Activated naive CD4-positive, alpha-beta T cell treated with anti-CD3 and anti-CD28 coated beads for 36 hours (primary cell): ENCODE measurements at regions not wholly inside any gene's neighbourhood (a gene's known extent, or its start where the extent isn't known, plus 50 kb on each side); places are given as distances from the start of the nearest gene placed in this dataset.
A peak's percentile ranks its signal among the peaks of the same experiment; 100 is the strongest.

ENCODE experiments used
- CTCF ChIA-PET: fragments of 350-600 bp; sonication (Branson Sonifier 250); formaldehyde crosslinking; loops from one replicate; lab custom pipeline; 2021; ENCODE audit warnings: antibody characterized with exemption; lab: Charles Lee
- DNase-seq: peaks from one replicate; pipeline ENCODE4 v3.0.0-alpha.2; 2020
- H3K27ac Mint-ChIP-seq: one replicate; pipeline ENCODE4 v1.8.0; 2021; ENCODE audit warnings: mild to moderate bottlenecking, mixed read lengths
- H3K27me3 Mint-ChIP-seq: one replicate; pipeline ENCODE4 v1.8.0; 2021; ENCODE audit warnings: low read depth, mixed read lengths
- H3K36me3 Mint-ChIP-seq: one replicate; pipeline ENCODE4 v1.8.0; 2021; ENCODE audit warnings: low read depth, mixed read lengths
- H3K4me1 Mint-ChIP-seq: one replicate; pipeline ENCODE4 v1.8.0; 2021; ENCODE audit warnings: low read depth, mixed read lengths
- H3K4me3 Mint-ChIP-seq: one replicate; pipeline ENCODE4 v1.8.0; 2021; ENCODE audit warnings: mild to moderate bottlenecking, moderate library complexity, mixed read lengths
- H3K9me3 Mint-ChIP-seq: one replicate; pipeline ENCODE4 v1.8.0; 2021; ENCODE audit warnings: mixed read lengths
- intact Hi-C: fragments of 100-400 bp; cut with micrococcal nuclease; formaldehyde crosslinking; loops from one replicate; pipeline ENCODE4 v1.15.1; 2023

GRCh38 chr13:99113351-99113750 is 87.3 kb upstream of the UBAC2 start:
- H3K27me3 Mint-ChIP-seq, result no peaks in the 10 kb centered on the region
- no peaks in the 10 kb centered on the region for H3K9me3 Mint-ChIP-seq
- intact Hi-C loops, result no loop called here
- CTCF ChIA-PET, result no interaction called here
- no peak overlapping the region for H3K4me3 Mint-ChIP-seq
- no peak for DNase-seq
- H3K36me3 Mint-ChIP-seq, result no peaks in the 10 kb centered on the region
- H3K4me1 Mint-ChIP-seq, result no peaks in the 10 kb centered on the region
- H3K27ac Mint-ChIP-seq, result no peak overlapping the region

- no peak overlapping the region for H3K4me3 Mint-ChIP-seq
- no peaks in the 10 kb centered on the region for H3K27me3 Mint-ChIP-seq
- H3K4me1 Mint-ChIP-seq, result peaks cover 30% of the 10 kb centered on the region
- no peak overlapping the region for H3K27ac Mint-ChIP-seq
- CTCF ChIA-PET, result interaction anchor here (0.8 kb wide), 1 partner anchor 22 kb away, joined by 3 read pairs; no protein-coding TSS in a partner anchor
- H3K36me3 Mint-ChIP-seq, result peaks cover 3% of the 10 kb centered on the region
- intact Hi-C loops, result no loop called here
- DNase-seq, result no peak
- H3K9me3 Mint-ChIP-seq, result peaks cover 11% of the 10 kb centered on the region
Measured at GRCh38 chr13:99118179-99118578, 82.5 kb upstream of the UBAC2 start.

GRCh38 chr13:99119656-99120055 is 81.0 kb upstream of the UBAC2 start:
- intact Hi-C loops, result loop anchor here (1.0 kb wide), 1 partner anchor 32 kb away; no protein-coding TSS in a partner anchor

GRCh38 chr13:99120751-99121150 is 79.9 kb upstream of the UBAC2 start:
- CTCF ChIA-PET, result no interaction called here
- Mint-ChIP-seq H3K9me3 (peaks cover 11% of the 10 kb centered on the region), H3K36me3 (peaks cover 3% of the 10 kb centered on the region), H3K27ac (no peak overlapping the region), H3K27me3 (no peaks in the 10 kb centered on the region), H3K4me3 (no peak overlapping the region), H3K4me1 (peaks cover 47% of the 10 kb centered on the region)
- DNase-seq, result no peak
- intact Hi-C loops, result no loop called here

More at GRCh38 chr13:99119656-99120055, 81.0 kb upstream of the UBAC2 start:
- Mint-ChIP-seq H3K27me3 (no peaks in the 10 kb centered on the region), H3K4me1 (peaks cover 39% of the 10 kb centered on the region), H3K9me3 (peaks cover 11% of the 10 kb centered on the region), H3K4me3 (no peak overlapping the region), H3K36me3 (peaks cover 3% of the 10 kb centered on the region), H3K27ac (no peak overlapping the region)
- CTCF ChIA-PET, result no interaction called here
- DNase-seq, result peak; percentile 60

GRCh38 chr13:99122171-99122570 is 78.5 kb upstream of the UBAC2 start:
- Mint-ChIP-seq H3K9me3 (peaks cover 11% of the 10 kb centered on the region), H3K27ac (no peak overlapping the region), H3K4me1 (peaks cover 47% of the 10 kb centered on the region), H3K27me3 (no peaks in the 10 kb centered on the region), H3K4me3 (no peak overlapping the region), H3K36me3 (peaks cover 3% of the 10 kb centered on the region)
- CTCF ChIA-PET, result interaction anchor here (0.5 to 1.7 kb wide), 4 partner anchors 56 to 468 kb away, joined by 3 to 5 read pairs (median 4); no protein-coding TSS in a partner anchor
- DNase-seq, result no peak
- intact Hi-C loops, result no loop called here

- intact Hi-C loops, result loop anchor here (1.0 to 2.0 kb wide), 3 partner anchors 36 to 141 kb away; no protein-coding TSS in a partner anchor
- H3K27ac Mint-ChIP-seq, result no peak overlapping the region
- H3K4me1 Mint-ChIP-seq, result peaks cover 47% of the 10 kb centered on the region
- no peak for DNase-seq
- H3K36me3 Mint-ChIP-seq, result peaks cover 3% of the 10 kb centered on the region
- H3K4me3 Mint-ChIP-seq, result no peak overlapping the region
- peaks cover 11% of the 10 kb centered on the region for H3K9me3 Mint-ChIP-seq
- H3K27me3 Mint-ChIP-seq, result no peaks in the 10 kb centered on the region
- CTCF ChIA-PET, result interaction anchor here (0.9 to 1.7 kb wide), 3 partner anchors 53 to 254 kb away, joined by 3 to 6 read pairs (median 5); no protein-coding TSS in a partner anchor
Measured at GRCh38 chr13:99123101-99124045, 77.3 kb upstream of the UBAC2 start.

GRCh38 chr13:99124046-99124400 is 76.6 kb upstream of the UBAC2 start:
- DNase-seq, result no peak
- H3K27ac Mint-ChIP-seq, result no peak overlapping the region
- no peaks in the 10 kb centered on the region for H3K27me3 Mint-ChIP-seq
- H3K4me3 Mint-ChIP-seq, result no peak overlapping the region
- H3K4me1 Mint-ChIP-seq, result peaks cover 47% of the 10 kb centered on the region
- CTCF ChIA-PET, result interaction anchor here (1.5 kb wide), 1 partner anchor 53 kb away, joined by 6 read pairs; no protein-coding TSS in a partner anchor
- H3K9me3 Mint-ChIP-seq, result peaks cover 11% of the 10 kb centered on the region
- intact Hi-C loops, result loop anchor here (1.0 to 2.0 kb wide), 3 partner anchors 37 to 141 kb away; no protein-coding TSS in a partner anchor
- peaks cover 3% of the 10 kb centered on the region for H3K36me3 Mint-ChIP-seq

- intact Hi-C loops, result loop anchor here (1.0 to 5.0 kb wide), 4 partner anchors 38 to 218 kb away; no protein-coding TSS in a partner anchor
- H3K9me3 Mint-ChIP-seq, result peaks cover 6% of the 10 kb centered on the region
- H3K36me3 Mint-ChIP-seq, result peaks cover 3% of the 10 kb centered on the region
- DNase-seq, result peak; percentile 23
- H3K4me3 Mint-ChIP-seq, result peak overlapping the region; percentile 35
- CTCF ChIA-PET, result interaction anchor here (0.6 to 1.5 kb wide), 4 partner anchors 10 to 285 kb away, joined by 3 to 6 read pairs (median 5); no protein-coding TSS in a partner anchor
- H3K27ac Mint-ChIP-seq, result no peak overlapping the region
- no peaks in the 10 kb centered on the region for H3K27me3 Mint-ChIP-seq
- H3K4me1 Mint-ChIP-seq, result peaks cover 42% of the 10 kb centered on the region
Measured at GRCh38 chr13:99124794-99125316, 75.8 kb upstream of the UBAC2 start.

- Mint-ChIP-seq H3K27ac (no peak overlapping the region), H3K27me3 (no peaks in the 10 kb centered on the region), H3K4me3 (no peak overlapping the region), H3K9me3 (peaks cover 2% of the 10 kb centered on the region), H3K4me1 (peaks cover 36% of the 10 kb centered on the region), H3K36me3 (peaks cover 2% of the 10 kb centered on the region)
- intact Hi-C loops, result loop anchor here (2.0 to 5.0 kb wide), 3 partner anchors 75 to 218 kb away; no protein-coding TSS in a partner anchor
- DNase-seq, result no peak
- CTCF ChIA-PET, result interaction anchor here (0.6 to 1.0 kb wide), 2 partner anchors 11 to 141 kb away, joined by 5 read pairs; no protein-coding TSS in a partner anchor
Measured at GRCh38 chr13:99125326-99125915, 75.2 kb upstream of the UBAC2 start.

- Mint-ChIP-seq H3K36me3 (no peaks in the 10 kb centered on the region), H3K4me3 (no peak overlapping the region), H3K9me3 (no peaks in the 10 kb centered on the region), H3K27me3 (no peaks in the 10 kb centered on the region), H3K4me1 (peaks cover 27% of the 10 kb centered on the region), H3K27ac (no peak overlapping the region)
- intact Hi-C loops, result loop anchor here (5.0 kb wide), 1 partner anchor 220 kb away; no protein-coding TSS in a partner anchor
- DNase-seq, result no peak
- CTCF ChIA-PET, result no interaction called here
Measured at GRCh38 chr13:99126821-99127220, 73.8 kb upstream of the UBAC2 start.

- Mint-ChIP-seq H3K36me3 (no peaks in the 10 kb centered on the region), H3K27ac (no peak overlapping the region), H3K4me1 (peaks cover 15% of the 10 kb centered on the region), H3K4me3 (no peak overlapping the region), H3K27me3 (no peaks in the 10 kb centered on the region), H3K9me3 (no peaks in the 10 kb centered on the region)
- intact Hi-C loops, result loop anchor here (5.0 kb wide), 1 partner anchor 222 kb away; no protein-coding TSS in a partner anchor
- CTCF ChIA-PET, result no interaction called here
- DNase-seq, result no peak
Measured at GRCh38 chr13:99129050-99129449, 71.6 kb upstream of the UBAC2 start.

- Mint-ChIP-seq H3K4me3 (no peak overlapping the region), H3K9me3 (no peaks in the 10 kb centered on the region), H3K4me1 (peaks cover 7% of the 10 kb centered on the region), H3K27me3 (no peaks in the 10 kb centered on the region), H3K27ac (no peak overlapping the region), H3K36me3 (no peaks in the 10 kb centered on the region)
- intact Hi-C loops, result loop anchor here (5.0 kb wide), 1 partner anchor 223 kb away; no protein-coding TSS in a partner anchor
- DNase-seq, result no peak
- CTCF ChIA-PET, result no interaction called here
Measured at GRCh38 chr13:99129951-99130350, 70.7 kb upstream of the UBAC2 start.
